PC-3 (cell line): ENCODE measurements at regions not wholly inside any gene's neighbourhood (a gene's known extent, or its start where the extent isn't known, plus 50 kb on each side); places are given as distances from the start of the nearest gene placed in this dataset.

Experiments
- ATAC-seq: fragments of 200-7000 bp; cut with Tn5 transposase; 2 replicates; pipeline ENCODE4 v1.9.1; 2020; ENCODE audit warnings: mild to moderate bottlenecking, moderate library complexity
- BruUV-seq: library from RNA; stranded (reverse); fragments of 400-500 nt; replicated peaks from 2 replicates; lab custom pipeline; 2021; lab: Mats Ljungman, UMichigan
- CTCF ChIA-PET: fragments of 300-600 bp; sonication (Branson Sonifier 250); formaldehyde crosslinking; loops from one replicate; lab custom pipeline; 2022; ENCODE audit warnings: antibody characterized with exemption; lab: Charles Lee
- POLR2A ChIA-PET: fragments of 300-600 bp; sonication (Branson Sonifier 250); formaldehyde crosslinking; loops from one replicate; lab custom pipeline; 2022; ENCODE audit warnings: antibody characterized with exemption; ENCODE audit not compliant: unreplicated experiment; lab: Charles Lee
- DNase-seq: peaks from one replicate; pipeline ENCODE4 v3.0.0-alpha.2; 2015
- H2AFZ ChIP-seq: fragments of 300-600 bp; sonication (generic); 2 replicates; pipeline ENCODE4 v1.6.0; 2016; ENCODE audit warnings: antibody characterized with exemption, low read length
- H3F3A ChIP-seq: fragments of 300-600 bp; sonication (generic); one replicate; pipeline ENCODE4 v1.6.0; 2017; ENCODE audit warnings: antibody characterized with exemption, low read length, control low read depth, mild to moderate bottlenecking; ENCODE audit not compliant: unreplicated experiment
- H3K27ac ChIP-seq: fragments of 300-600 bp; sonication (generic); 2 replicates; pipeline ENCODE4 v1.5.1; 2016; ENCODE audit warnings: mild to moderate bottlenecking, low read length
- H3K27me3 ChIP-seq: fragments of 300-600 bp; sonication (generic); 2 replicates; pipeline ENCODE4 v1.6.1; 2016; ENCODE audit warnings: low read length, mixed read lengths
- H3K36me3 ChIP-seq: fragments of 300-600 bp; sonication (generic); 2 replicates; pipeline ENCODE4 v1.6.1; 2016; ENCODE audit warnings: low read depth, mixed run types, low read length, mixed read lengths
- H3K4me1 ChIP-seq: fragments of 300-600 bp; sonication (generic); 2 replicates; pipeline ENCODE4 v1.5.1; 2016; ENCODE audit warnings: low read length; ENCODE audit not compliant: insufficient read depth
- H3K4me2 ChIP-seq: fragments of 300-600 bp; sonication (generic); 2 replicates; pipeline ENCODE4 v1.6.0; 2016; ENCODE audit warnings: low read length
- H3K4me3 ChIP-seq: fragments of 300-600 bp; sonication (generic); 2 replicates; pipeline ENCODE4 v1.5.1; 2016; ENCODE audit warnings: mild to moderate bottlenecking, low read length, mixed read lengths
- H3K79me2 ChIP-seq: fragments of 300-600 bp; sonication (generic); 2 replicates; pipeline ENCODE4 v1.6.1; 2017; ENCODE audit warnings: low read length, mixed read lengths
- H3K9ac ChIP-seq: fragments of 300-600 bp; sonication (generic); 2 replicates; pipeline ENCODE4 v1.6.0; 2016; ENCODE audit warnings: mild to moderate bottlenecking, low read length
- H3K9me2 ChIP-seq: fragments of 300-600 bp; sonication (generic); replicated peaks from 2 replicates; pipeline ENCODE4 v1.6.1; 2016; ENCODE audit warnings: mixed run types, low read length, mixed read lengths
- H3K9me3 ChIP-seq: fragments of 300-600 bp; sonication (generic); 2 replicates; pipeline ENCODE4 v1.6.1; 2016; ENCODE audit warnings: low read length, mixed read lengths
- H4K20me1 ChIP-seq: fragments of 300-600 bp; sonication (generic); 2 replicates; pipeline ENCODE4 v1.6.1; 2016; ENCODE audit warnings: low read length, mixed read lengths
- EZH2 ChIP-seq: fragments of 300-600 bp; sonication (generic); IDR thresholded peaks from one replicate; pipeline ENCODE4 v1.6.1; 2017; ENCODE audit warnings: antibody characterized with exemption, mild to moderate bottlenecking, low read length; ENCODE audit not compliant: unreplicated experiment
- EZH2phosphoT487 ChIP-seq: fragments of 300-600 bp; sonication (generic); IDR thresholded peaks from 2 replicates; pipeline ENCODE4 v1.6.1; 2018; ENCODE audit warnings: mild to moderate bottlenecking, antibody characterized with exemption, low read length, borderline replicate concordance
- intact Hi-C: fragments of 100-400 bp; cut with micrococcal nuclease; formaldehyde crosslinking; loops from 2 replicates; pipeline ENCODE4 v1.9.0; 2023
- TF ChIP-seq, protein P1 (sequence below): fragments of 300-600 bp; sonication (generic); conservative IDR thresholded peaks from 2 replicates; pipeline ENCODE4 v1.5.1; 2017; ENCODE audit warnings: antibody characterized with exemption, low read depth, mild to moderate bottlenecking, low read length

DNA sequence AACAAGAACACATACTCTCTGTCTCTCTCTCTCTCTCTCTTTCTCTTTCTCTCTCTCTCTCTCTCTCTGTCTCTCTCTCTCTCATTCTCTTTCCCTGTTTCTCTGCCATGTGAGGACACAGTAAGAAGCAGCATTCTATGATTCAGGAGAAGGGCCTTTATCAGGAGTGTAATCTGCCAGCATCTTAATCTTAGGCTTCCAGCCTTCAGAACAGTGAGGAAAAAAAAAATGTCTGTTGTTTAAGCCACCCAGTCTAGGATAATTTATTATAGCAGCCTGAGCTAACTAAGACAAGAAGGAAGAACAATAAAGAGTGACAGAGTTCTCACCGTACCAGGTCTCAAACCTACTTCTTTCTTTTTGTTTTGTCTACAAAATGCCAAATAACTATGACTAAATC, 399.4 kb downstream of the SOCS6 start:
- no peak for DNase-seq
- intact Hi-C loops: no loop called here
- no peaks in the 10 kb centered on the region for H3K4me1 ChIP-seq
- no peaks in the 10 kb centered on the region for H3K36me3 ChIP-seq
- H2AFZ ChIP-seq: no peak overlapping the region
- no peak for ATAC-seq
- POLR2A ChIA-PET: no interaction called here
- TF ChIP-seq EZH2phosphoT487: no peak
- no peak for TF ChIP-seq EZH2
- TF ChIP-seq, protein P1, sequence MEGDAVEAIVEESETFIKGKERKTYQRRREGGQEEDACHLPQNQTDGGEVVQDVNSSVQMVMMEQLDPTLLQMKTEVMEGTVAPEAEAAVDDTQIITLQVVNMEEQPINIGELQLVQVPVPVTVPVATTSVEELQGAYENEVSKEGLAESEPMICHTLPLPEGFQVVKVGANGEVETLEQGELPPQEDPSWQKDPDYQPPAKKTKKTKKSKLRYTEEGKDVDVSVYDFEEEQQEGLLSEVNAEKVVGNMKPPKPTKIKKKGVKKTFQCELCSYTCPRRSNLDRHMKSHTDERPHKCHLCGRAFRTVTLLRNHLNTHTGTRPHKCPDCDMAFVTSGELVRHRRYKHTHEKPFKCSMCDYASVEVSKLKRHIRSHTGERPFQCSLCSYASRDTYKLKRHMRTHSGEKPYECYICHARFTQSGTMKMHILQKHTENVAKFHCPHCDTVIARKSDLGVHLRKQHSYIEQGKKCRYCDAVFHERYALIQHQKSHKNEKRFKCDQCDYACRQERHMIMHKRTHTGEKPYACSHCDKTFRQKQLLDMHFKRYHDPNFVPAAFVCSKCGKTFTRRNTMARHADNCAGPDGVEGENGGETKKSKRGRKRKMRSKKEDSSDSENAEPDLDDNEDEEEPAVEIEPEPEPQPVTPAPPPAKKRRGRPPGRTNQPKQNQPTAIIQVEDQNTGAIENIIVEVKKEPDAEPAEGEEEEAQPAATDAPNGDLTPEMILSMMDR: no peak
- CTCF ChIA-PET: no interaction called here
- H4K20me1 ChIP-seq: no peaks in the 10 kb centered on the region
- H3K27me3 ChIP-seq: no peaks in the 10 kb centered on the region; the same call in 1 of the 2 replicates
- H3K9ac ChIP-seq: no peak overlapping the region
- no peaks in the 10 kb centered on the region for H3F3A ChIP-seq
- H3K9me3 ChIP-seq: no peaks in the 10 kb centered on the region
- no peak overlapping the region for H3K4me3 ChIP-seq
- no peak overlapping the region for H3K27ac ChIP-seq
- no peaks in the 10 kb centered on the region for H3K9me2 ChIP-seq
- no TSS peak for BruUV-seq
- no peak overlapping the region for H3K4me2 ChIP-seq
- H3K79me2 ChIP-seq: no peaks in the 10 kb centered on the region

DNA sequence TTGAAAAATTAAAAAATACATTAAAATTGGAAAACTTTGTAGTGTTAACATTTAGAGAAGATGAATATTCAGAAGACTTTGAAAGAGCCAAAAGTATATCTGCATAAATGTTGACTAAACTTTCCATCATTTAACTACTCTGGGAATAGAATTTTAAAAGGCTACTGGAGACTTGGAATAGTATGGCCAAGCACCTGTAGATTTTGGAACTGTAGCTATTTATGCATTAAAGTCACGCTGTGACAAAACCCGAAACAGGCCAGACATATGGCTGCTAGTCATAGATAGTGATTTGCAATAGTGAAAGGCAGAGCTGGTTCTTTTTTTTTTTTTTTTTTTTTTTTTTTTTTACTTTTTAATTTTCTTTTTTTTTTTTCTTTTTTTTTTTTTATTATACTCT, 396.0 kb downstream of the SOCS6 start:
- no peaks in the 10 kb centered on the region for H3K36me3 ChIP-seq
- intact Hi-C loops: no loop called here
- CTCF ChIA-PET: no interaction called here

DNA sequence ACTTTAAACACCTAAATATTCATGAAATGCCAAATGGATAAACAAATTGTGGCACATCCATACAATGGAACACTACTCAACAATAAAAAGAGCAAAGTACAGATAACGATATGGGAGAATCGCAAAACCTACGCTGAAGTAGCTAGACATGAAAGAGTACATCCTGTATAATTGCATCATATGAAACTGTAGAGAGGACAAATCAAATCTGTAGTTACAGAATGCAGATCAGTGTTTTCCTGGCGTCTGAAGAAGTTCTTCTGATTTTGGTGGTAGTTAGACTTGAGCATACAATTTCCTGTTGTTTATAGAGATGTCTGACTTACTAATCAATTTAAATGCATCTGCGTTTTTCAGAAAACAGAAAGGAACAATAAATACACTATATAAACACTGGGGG, 394.4 kb downstream of the SOCS6 start:
- no peak overlapping the region for H3K9ac ChIP-seq
- intact Hi-C loops: no loop called here
- no peaks in the 10 kb centered on the region for H3K79me2 ChIP-seq
- H3K9me3 ChIP-seq: no peaks in the 10 kb centered on the region
- peaks cover 8% of the 10 kb centered on the region; the same call in 1 of the 2 replicates for H3K27me3 ChIP-seq
- no peaks in the 10 kb centered on the region for H3K36me3 ChIP-seq
- no peak overlapping the region for H3K4me2 ChIP-seq
- no peak overlapping the region for H2AFZ ChIP-seq
- no peaks in the 10 kb centered on the region for H4K20me1 ChIP-seq
- DNase-seq (no peak), ATAC-seq (no peak)
- POLR2A ChIA-PET: no interaction called here
- no peaks in the 10 kb centered on the region for H3K4me1 ChIP-seq
- TF ChIP-seq EZH2 (no peak), EZH2phosphoT487 (no peak)
- TF ChIP-seq, protein P1: no peak
- BruUV-seq: no TSS peak
- CTCF ChIA-PET: no interaction called here
- H3K27ac ChIP-seq: no peak overlapping the region
- no peaks in the 10 kb centered on the region for H3F3A ChIP-seq
- no peak overlapping the region for H3K4me3 ChIP-seq
- H3K9me2 ChIP-seq: no peaks in the 10 kb centered on the region

More for the DNA sequence above, 396.0 kb downstream of the SOCS6 start:
- H2AFZ ChIP-seq: no peak overlapping the region
- no peak overlapping the region for H3K4me2 ChIP-seq
- no peaks in the 10 kb centered on the region for H3K9me3 ChIP-seq
- no peak overlapping the region for H3K4me3 ChIP-seq
- H3K4me1 ChIP-seq: no peaks in the 10 kb centered on the region
- no peak overlapping the region for H3K9ac ChIP-seq
- no peak for TF ChIP-seq EZH2phosphoT487
- no peaks in the 10 kb centered on the region for H3K79me2 ChIP-seq
- no peak for DNase-seq
- ATAC-seq: no peak
- H3K9me2 ChIP-seq: no peaks in the 10 kb centered on the region
- BruUV-seq: no TSS peak
- POLR2A ChIA-PET: no interaction called here
- H3K27ac ChIP-seq: no peak overlapping the region
- no peaks in the 10 kb centered on the region for H3F3A ChIP-seq
- H4K20me1 ChIP-seq: no peaks in the 10 kb centered on the region
- peaks cover 8% of the 10 kb centered on the region; the same call in 1 of the 2 replicates for H3K27me3 ChIP-seq
